HG02678 (cell line): ENCODE measurements at regions not wholly inside any gene's neighbourhood (a gene's known extent, or its start where the extent isn't known, plus 50 kb on each side); places are given as distances from the start of the nearest gene placed in this dataset.
A peak's percentile ranks its signal among the peaks of the same experiment; 100 is the strongest.
"Not testable (repeated sequence)": the region's sequence is repeated elsewhere in the genome, so short reads cannot be mapped to it uniquely, and the experiment has no call there.

Experiments used
- ATAC-seq: cut with Tn5 transposase; IDR thresholded peaks from one replicate; pipeline ENCODE4 v1.9.1; 2021; ENCODE audit warnings: mild to moderate bottlenecking, moderate library complexity; ENCODE audit not compliant: unreplicated experiment

DNA sequence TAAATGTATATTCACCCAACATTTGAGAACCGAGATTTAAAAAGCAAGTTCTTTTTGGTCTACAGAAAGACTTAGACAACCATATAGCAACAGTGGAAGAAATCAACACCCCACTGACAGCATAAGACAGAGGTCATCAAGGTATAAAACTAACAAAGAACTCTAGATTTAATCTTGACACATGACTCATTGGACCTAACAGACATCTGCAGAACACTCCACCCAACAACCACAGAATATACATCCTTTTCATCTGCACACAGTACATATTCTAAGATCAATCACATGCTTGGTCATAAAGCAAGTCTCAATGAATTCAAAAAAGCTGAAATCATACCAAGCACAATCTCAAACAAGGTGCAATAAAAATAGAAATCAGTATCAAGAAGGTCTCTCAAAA, 65.8 kb downstream of the SPIN4 start:
- ATAC-seq: no peak

DNA sequence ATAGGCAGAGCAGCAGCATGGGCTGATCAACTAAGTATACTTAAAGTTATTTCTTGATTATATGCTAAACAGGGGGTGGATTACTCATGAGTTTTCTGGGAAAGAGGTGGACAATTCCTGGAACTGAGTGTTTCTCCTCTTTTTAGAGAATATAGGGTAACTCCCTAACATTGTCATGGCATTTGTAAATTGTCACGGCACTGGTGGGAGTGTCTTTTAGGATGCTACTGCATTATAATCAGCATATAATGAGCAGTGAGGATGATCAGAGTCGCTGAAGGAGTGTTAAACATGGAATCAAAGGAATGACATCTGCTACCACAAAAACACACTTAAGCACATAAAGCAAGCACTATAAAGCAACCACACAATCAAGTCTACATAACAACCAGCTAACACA, 66.5 kb downstream of the SPIN4 start:
- ATAC-seq: no peak

DNA sequence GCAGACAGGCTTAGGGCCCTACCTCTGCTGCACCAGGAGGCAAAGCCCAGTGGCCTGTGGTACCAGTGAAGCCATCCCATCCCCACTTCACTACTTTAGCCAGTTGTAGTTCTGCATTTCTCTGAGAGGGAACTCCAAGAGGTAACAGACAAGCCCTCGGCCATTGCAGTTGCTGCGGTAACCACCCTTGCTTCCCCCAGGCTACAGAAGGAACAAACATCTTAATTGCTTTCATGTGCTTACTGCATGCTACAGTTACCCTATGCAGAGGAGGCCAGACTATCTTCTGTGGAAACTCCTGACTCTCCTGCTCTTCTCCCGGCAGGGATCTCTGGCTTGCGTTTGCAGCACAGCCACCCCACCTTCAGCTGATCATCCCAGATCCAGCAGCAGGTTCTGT, 67.8 kb downstream of the SPIN4 start:
- ATAC-seq: no peak

DNA sequence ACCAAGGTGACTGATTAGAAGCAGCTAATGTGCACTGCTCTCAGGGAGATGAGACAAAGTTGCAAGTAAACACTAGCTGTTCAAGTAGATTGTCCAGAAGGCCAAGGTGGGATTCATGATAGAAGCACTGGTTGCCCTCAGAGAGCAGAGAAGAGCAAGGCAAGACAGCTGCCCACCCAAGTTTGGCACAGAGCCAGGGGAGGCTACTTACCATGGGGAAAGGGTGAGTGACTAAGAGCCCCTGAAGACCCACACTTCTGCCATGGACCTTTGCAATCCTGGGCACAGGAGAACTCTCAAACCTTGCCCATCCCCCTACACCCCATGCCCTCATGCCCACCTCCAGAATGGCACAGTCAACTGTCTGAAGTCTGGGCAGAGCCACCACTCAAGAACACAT, 68.3 kb downstream of the SPIN4 start:
- no peak for ATAC-seq

GRCh38 chrX:63282077-63282476, 69.1 kb downstream of the SPIN4 start:
- no peak for ATAC-seq

DNA sequence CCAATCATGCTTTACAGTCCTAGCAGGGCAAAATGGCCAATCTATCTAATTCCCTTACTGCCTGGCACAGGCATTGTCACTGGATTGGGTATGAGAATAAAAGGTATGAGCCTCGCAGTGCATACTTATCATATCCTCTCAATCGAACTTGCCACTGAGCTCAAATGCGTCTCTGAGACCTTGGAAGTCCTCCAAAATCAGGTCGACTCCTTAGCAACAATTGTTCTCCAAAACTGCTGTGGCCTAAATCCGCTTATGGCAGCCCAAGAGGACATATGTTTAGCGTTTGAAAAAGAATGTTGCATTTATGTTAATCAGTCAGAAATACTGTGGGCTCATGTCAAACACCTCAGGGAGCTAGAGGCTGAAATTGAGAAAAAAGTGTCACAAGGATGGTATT, 69.7 kb downstream of the SPIN4 start:
- no peak for ATAC-seq

DNA sequence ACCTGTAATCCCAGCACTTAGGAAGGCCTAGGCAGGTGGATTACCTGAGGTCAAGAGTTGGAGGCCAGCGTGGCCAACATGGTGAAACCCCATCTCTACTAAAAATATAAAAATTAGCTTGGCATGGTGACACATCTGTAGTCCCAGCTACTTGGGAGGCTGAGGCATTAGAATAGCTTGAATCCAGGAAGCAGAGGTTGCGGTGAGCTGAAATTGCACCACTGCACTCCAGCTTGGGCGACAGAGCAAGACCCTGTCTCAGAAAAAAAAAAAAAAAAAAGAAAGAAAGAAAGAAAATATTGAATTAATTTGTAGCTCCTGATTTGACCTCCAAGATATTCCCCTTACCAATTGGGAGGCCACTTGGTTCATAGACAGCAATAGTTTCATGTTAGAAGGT, 73.7 kb downstream of the SPIN4 start:
- ATAC-seq: not testable (repeated sequence)

DNA sequence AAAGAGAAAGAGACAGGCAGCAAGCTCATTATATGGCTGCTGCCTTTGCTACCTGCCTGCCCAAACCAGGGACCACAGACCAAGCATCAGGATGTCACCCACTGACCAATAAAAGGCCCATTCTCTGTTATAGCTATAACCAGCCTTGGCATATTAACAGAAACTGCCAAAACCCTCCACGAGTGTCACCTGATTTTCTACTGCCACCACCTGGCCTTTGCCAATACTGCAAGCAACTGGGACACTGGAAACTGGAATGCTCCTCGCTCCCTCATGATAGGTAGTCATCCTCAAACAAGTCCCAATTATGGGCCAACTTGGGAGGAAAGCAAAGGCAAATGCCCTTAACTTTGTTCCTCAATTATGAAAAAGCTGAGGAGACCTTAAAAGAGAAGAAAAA, 76.0 kb downstream of the SPIN4 start:
- no peak for ATAC-seq

- ATAC-seq: no peak
Measured at GRCh38 chrX:63270873-63271272, 80.3 kb downstream of the SPIN4 start.

GRCh38 chrX:63258144-63258543, 93.0 kb downstream of the SPIN4 start:
- no peak for ATAC-seq

DNA sequence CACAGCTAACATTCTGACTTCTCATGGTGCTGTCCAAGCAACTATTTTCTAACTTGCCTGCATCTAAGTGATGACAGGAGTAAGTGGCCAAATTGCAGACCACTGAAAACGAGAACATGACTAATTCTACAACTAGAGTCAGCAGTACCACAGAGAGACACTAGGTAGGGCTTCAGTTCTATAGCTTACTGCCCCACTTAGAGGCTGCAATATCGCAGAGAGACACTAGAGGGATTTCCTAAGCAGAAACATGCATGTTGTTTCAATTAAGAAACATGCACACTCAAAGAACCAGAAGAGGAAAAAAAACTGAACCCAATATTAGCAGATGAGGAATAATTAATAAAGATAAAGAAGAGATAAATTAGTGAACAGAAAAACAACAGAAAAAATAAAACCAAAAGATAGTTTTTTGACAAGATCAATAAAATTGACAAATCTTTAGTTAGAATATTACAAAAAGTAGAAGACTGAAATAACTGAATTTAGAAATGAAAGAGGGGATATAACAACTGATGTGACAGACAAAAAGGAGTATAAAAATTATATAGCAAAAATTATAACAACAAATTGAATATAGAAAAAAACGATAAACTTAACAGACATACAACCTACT, 100.8 kb downstream of the SPIN4 start:
- peak; percentile 100 for ATAC-seq

GRCh38 chrX:63242689-63243088, 108.4 kb downstream of the SPIN4 start:
- not testable (repeated sequence) for ATAC-seq

GRCh38 chrX:63235963-63236362, 115.2 kb downstream of the SPIN4 start:
- ATAC-seq: not testable (repeated sequence)

DNA sequence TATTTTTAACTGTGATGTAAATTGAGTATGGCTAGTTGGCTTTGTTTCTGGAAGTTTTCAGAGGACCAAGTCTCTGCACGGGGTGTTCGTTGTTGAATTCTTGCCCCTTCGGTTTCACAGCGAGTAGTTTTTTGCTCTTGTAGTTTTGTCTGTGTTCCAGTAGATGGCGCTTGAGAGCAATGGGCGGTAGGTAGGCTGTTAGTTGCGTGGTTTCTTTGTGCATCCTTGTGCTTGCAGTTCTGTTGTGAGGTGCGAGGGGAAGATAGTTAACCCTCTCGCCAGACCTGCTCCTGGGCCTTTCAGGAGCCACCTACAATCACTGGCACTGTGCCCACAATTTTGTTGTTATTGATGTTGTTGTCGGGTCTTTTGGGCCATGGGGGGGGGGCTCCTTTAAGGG, 118.1 kb downstream of the SPIN4 start:
- ATAC-seq: not testable (repeated sequence)

DNA sequence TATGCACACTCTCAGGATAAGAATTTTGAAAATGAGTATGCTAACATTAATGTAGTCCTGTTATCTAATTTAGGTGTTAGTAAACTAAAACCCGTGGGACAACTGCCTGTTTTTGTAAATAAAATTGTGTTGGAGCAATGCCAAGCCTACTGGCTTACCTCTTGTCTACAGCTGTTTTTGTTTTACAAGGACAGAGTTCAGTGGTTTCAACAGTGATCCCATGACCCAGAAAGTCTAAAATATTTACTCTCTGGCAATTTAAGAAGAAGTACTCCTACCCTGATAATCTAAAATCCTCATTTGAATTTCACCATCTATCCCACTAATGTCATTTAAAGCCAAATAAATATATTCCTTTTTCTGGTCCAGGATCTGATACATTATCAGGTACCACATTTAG, 132.9 kb downstream of the SPIN4 start:
- not testable (repeated sequence) for ATAC-seq

- ATAC-seq: not testable (repeated sequence)
Measured at GRCh38 chrX:63217549-63217948, 133.6 kb downstream of the SPIN4 start.

- not testable (repeated sequence) for ATAC-seq
Measured at GRCh38 chrX:63209645-63210044, 141.5 kb downstream of the SPIN4 start.

GRCh38 chrX:63209128-63209527, 142.0 kb downstream of the SPIN4 start:
- peak; percentile 49 for ATAC-seq

DNA sequence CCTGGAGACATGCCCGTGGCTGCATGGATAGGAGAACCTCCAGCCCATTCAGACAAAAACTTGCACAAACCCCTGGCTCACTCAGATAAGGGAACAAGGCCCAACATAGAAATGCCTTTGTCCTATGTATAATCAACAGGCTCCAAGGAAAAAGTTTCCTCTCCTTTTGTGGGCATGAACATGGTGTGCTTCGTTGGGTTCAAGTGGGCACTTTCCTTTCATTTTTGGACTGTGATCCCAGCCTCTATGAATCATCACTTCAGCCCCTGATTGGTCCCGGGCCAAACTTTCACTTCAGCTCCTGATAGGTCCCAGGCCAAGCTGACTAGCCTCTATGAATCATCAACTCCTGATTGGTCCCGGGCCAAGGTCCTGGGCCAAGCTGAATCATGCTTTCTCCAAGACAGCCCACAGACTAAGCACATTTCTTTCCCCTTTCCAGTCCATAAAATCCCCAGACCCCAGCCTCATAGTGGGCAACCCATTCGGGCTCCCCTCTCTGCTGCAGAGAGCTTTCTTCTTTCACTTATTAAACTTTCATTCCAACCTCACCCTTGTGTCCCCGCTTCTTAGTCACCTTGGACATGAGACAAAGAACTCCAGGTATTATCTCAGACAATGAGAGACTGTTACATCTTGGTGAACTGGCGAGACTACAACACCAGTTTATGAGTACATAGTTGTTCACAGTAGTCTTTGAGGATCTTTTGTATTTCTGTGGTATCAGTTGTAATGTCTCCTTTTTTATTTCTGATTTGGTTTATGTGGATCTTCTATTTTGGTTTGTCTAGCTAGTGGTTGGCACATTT, 146.7 kb downstream of the SPIN4 start:
- not testable (repeated sequence) for ATAC-seq

- not testable (repeated sequence) for ATAC-seq
Measured at GRCh38 chrX:63201987-63202386, 149.1 kb downstream of the SPIN4 start.

DNA sequence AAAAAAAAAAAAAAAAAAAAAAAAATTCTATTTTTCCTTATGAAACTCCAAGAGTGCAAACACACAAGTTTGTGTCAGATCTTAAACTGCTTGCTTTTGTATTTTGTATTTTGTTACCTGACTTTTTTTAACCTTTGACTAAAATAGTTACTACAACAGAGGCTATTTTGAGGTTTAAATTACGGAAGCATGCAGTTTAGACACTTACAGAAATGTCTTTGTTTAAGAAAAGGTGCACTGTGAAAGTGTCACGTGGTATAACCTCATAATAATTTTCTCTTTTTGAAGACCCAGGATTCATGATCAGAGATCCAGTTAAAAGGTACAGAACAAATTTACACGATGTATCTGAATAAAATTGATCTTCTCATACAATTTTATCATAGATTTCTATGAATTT, 152.4 kb downstream of the SPIN4 start:
- ATAC-seq: not testable (repeated sequence)

DNA sequence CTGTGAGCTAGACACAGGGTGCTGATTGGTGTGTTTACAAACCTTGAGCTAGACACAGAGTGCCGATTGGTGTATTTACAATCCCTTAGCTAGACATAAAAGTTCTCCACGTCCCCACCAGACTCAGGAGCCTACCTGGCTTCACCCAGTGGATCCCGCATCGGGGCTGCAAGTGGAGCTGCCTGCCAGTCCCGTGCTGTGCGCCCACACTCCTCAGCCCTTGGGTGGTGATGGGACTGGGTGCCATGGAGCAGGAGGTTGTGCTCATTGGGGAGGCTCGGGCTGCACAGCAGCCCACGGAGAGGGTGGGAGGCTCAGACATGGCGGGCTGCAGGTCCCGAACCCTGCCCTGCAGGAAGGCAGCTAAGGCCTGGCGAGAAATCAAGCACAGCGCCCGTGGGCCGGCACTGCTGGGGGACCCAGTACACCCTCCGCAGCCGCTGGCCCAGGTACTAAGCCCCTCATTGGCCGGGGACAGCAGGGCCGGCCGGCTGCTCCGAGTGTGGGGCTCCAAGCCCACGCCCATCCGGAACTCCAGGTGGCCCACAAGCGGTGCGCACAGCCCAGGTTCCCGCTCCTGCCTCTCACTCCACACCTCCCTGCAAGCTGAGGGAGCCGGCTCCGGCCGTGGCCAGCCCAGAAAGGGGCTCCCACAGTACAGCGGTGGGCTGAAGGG, 158.6 kb downstream of the SPIN4 start:
- not testable (repeated sequence) for ATAC-seq
